HEK293 (cell line): ENCODE measurements at regions not wholly inside any gene's neighbourhood (a gene's known extent, or its start where the extent isn't known, plus 50 kb on each side); places are given as distances from the start of the nearest gene placed in this dataset.

Experiments
- CTCF ChIA-PET: fragments of 350-600 bp; formaldehyde crosslinking; extraction: SDS; loops from one replicate; lab custom pipeline; 2021; ENCODE audit warnings: antibody characterized with exemption; lab: Yijun Ruan, JAX
- POLR2A ChIA-PET: fragments of 300-600 bp; formaldehyde crosslinking; extraction: SDS; loops from one replicate; lab custom pipeline; 2020; ENCODE audit warnings: antibody characterized with exemption, inconsistent platforms; lab: Yijun Ruan, JAX
- H3K27ac ChIP-seq: fragments of 200-500 bp; sonication (Bioruptor generic); 2 replicates; pipeline ENCODE4 v1.5.1; 2014; ENCODE audit warnings: low read depth, low read length, control low read depth, inconsistent platforms; ENCODE audit errors: extremely low read depth
- H3K36me3 ChIP-seq, 2 experiments: fragments of 200-500 bp in 1 of 2; sonication (Bioruptor generic) in 1 of 2; 1 replicate in 1 of 2; 2 replicates in 1 of 2; pipeline ENCODE4 v1.5.1; 2014 to 2017; ENCODE audit warnings: inconsistent platforms in 2 of 2, low read length in 2 of 2; ENCODE audit not compliant: control insufficient read depth in 2 of 2, insufficient read depth in 1 of 2
- H3K4me1 ChIP-seq: fragments of 200-500 bp; sonication (Bioruptor generic); 2 replicates; pipeline ENCODE4 v1.5.1; 2014; ENCODE audit warnings: mild to moderate bottlenecking, low read length, inconsistent platforms; ENCODE audit not compliant: control insufficient read depth, insufficient read depth
- H3K4me3 ChIP-seq: 2 replicates; pipeline ENCODE4 v1.5.1; 2011; ENCODE audit warnings: low read depth, mild to moderate bottlenecking, control low read depth, low read length, moderate library complexity
- H3K9me3 ChIP-seq: fragments of 200-500 bp; sonication (Bioruptor generic); 2 replicates; pipeline ENCODE4 v1.5.1; 2014; ENCODE audit warnings: low read depth, low read length, inconsistent platforms; ENCODE audit not compliant: control insufficient read depth, insufficient read depth
- BCL11B ChIP-seq: fragments of 450-650 bp; formaldehyde crosslinking; IDR thresholded peaks from 2 replicates; pipeline ENCODE4 v1.5.1; 2016; ENCODE audit warnings: low read depth, missing biosample characterization, missing genetic modification characterization
- EGR2 ChIP-seq: fragments of 450-650 bp; formaldehyde crosslinking; IDR thresholded peaks from 2 replicates; pipeline ENCODE4 v1.5.1; 2016; ENCODE audit warnings: low read depth, missing biosample characterization, missing genetic modification characterization
- OVOL3 ChIP-seq: fragments of 450-650 bp; formaldehyde crosslinking; IDR thresholded peaks from 2 replicates; pipeline ENCODE4 v1.5.1; 2016; ENCODE audit warnings: missing biosample characterization, missing genetic modification characterization
- PRDM1 ChIP-seq: fragments of 450-650 bp; formaldehyde crosslinking; IDR thresholded peaks from 2 replicates; pipeline ENCODE4; 2016; ENCODE audit warnings: missing biosample characterization, missing genetic modification characterization
- PRDM4 ChIP-seq: fragments of 450-650 bp; formaldehyde crosslinking; IDR thresholded peaks from 2 replicates; pipeline ENCODE4 v1.5.1; 2017; ENCODE audit warnings: missing biosample characterization, missing genetic modification characterization
- SCRT1 ChIP-seq: fragments of 450-650 bp; formaldehyde crosslinking; IDR thresholded peaks from 2 replicates; pipeline ENCODE4 v1.5.1; 2016; ENCODE audit warnings: missing biosample characterization, missing genetic modification characterization, borderline replicate concordance
- SCRT2 ChIP-seq: fragments of 450-650 bp; formaldehyde crosslinking; IDR thresholded peaks from 2 replicates; pipeline ENCODE4 v1.5.1; 2016; ENCODE audit warnings: missing biosample characterization, missing genetic modification characterization
- TSHZ1 ChIP-seq: fragments of 450-650 bp; formaldehyde crosslinking; IDR thresholded peaks from 2 replicates; pipeline ENCODE4 v1.5.1; 2016; ENCODE audit warnings: missing biosample characterization, missing genetic modification characterization, borderline replicate concordance
- ZFP41 ChIP-seq: fragments of 450-650 bp; formaldehyde crosslinking; IDR thresholded peaks from 2 replicates; pipeline ENCODE4 v1.5.1; 2016; ENCODE audit warnings: missing biosample characterization, missing genetic modification characterization, borderline replicate concordance
- ZIC2 ChIP-seq: fragments of 450-650 bp; formaldehyde crosslinking; IDR thresholded peaks from 2 replicates; pipeline ENCODE4 v1.5.1; 2016; ENCODE audit warnings: missing biosample characterization, missing genetic modification characterization
- ZNF155 ChIP-seq: fragments of 450-650 bp; formaldehyde crosslinking; IDR thresholded peaks from 2 replicates; pipeline ENCODE4 v1.5.1; 2016; ENCODE audit warnings: missing biosample characterization, missing genetic modification characterization
- ZNF302 ChIP-seq: fragments of 450-650 bp; formaldehyde crosslinking; IDR thresholded peaks from 2 replicates; pipeline ENCODE4 v1.5.1; 2016; ENCODE audit warnings: missing biosample characterization, missing genetic modification characterization, low read depth
- ZNF398 ChIP-seq: fragments of 450-650 bp; formaldehyde crosslinking; IDR thresholded peaks from 2 replicates; pipeline ENCODE4 v1.5.1; 2017; ENCODE audit warnings: missing biosample characterization, missing genetic modification characterization
- ZNF423 ChIP-seq: fragments of 450-650 bp; formaldehyde crosslinking; IDR thresholded peaks from 2 replicates; pipeline ENCODE4 v1.5.1; 2016; ENCODE audit warnings: missing biosample characterization, missing genetic modification characterization
- ZNF585B ChIP-seq: fragments of 450-650 bp; formaldehyde crosslinking; IDR thresholded peaks from 2 replicates; pipeline ENCODE4 v1.5.1; 2016; ENCODE audit warnings: missing biosample characterization, missing genetic modification characterization
- ZNF600 ChIP-seq: fragments of 450-650 bp; formaldehyde crosslinking; IDR thresholded peaks from 2 replicates; pipeline ENCODE4 v1.5.1; 2016; ENCODE audit warnings: missing biosample characterization, missing genetic modification characterization
- ZNF623 ChIP-seq: fragments of 450-650 bp; formaldehyde crosslinking; IDR thresholded peaks from 2 replicates; pipeline ENCODE4 v1.5.1; 2016; ENCODE audit warnings: missing biosample characterization, missing genetic modification characterization
- ZNF664 ChIP-seq: fragments of 450-650 bp; formaldehyde crosslinking; IDR thresholded peaks from 2 replicates; pipeline ENCODE4 v1.5.1; 2016; ENCODE audit warnings: missing biosample characterization, missing genetic modification characterization
- ZNF768 ChIP-seq: fragments of 450-650 bp; formaldehyde crosslinking; IDR thresholded peaks from 2 replicates; pipeline ENCODE4 v1.5.1; 2018; ENCODE audit warnings: missing biosample characterization, mild to moderate bottlenecking, missing genetic modification characterization
- ZNF777 ChIP-seq: fragments of 450-650 bp; formaldehyde crosslinking; IDR thresholded peaks from 2 replicates; pipeline ENCODE4 v1.5.1; 2017; ENCODE audit warnings: missing biosample characterization, missing genetic modification characterization, borderline replicate concordance
- ZNF791 ChIP-seq: fragments of 450-650 bp; formaldehyde crosslinking; IDR thresholded peaks from 2 replicates; pipeline ENCODE4 v1.5.1; 2016; ENCODE audit warnings: missing biosample characterization, missing genetic modification characterization
- ZSCAN16 ChIP-seq: fragments of 450-650 bp; formaldehyde crosslinking; IDR thresholded peaks from 2 replicates; pipeline ENCODE4 v1.5.1; 2016; ENCODE audit warnings: missing biosample characterization, missing genetic modification characterization
- ZSCAN30 ChIP-seq: fragments of 450-650 bp; IDR thresholded peaks from 2 replicates; pipeline ENCODE4 v1.5.1; 2018; ENCODE audit warnings: missing biosample characterization, mild to moderate bottlenecking, missing genetic modification characterization, moderate library complexity

DNA sequence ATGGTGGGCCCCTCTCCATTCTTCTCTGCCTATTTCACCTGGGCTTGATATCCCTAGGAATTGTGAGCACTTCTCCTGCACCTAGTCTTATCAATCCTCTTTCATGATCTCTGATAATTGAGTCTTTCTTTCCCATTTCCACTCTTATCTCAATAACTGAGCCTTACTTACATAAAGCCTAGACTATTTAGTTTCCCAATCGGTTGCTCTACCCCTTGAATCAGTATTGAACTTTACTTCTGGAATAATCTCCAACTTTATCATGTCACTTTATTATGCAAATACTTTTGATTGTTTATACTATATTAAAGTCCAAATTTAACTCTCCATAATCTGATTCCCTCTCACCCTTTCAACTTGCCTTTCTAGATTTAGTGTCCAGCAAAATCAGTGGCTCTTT lies 222.7 kb downstream of the SPRY1 start:
- H3K36me3 ChIP-seq: no peaks in the 10 kb centered on the region
- H3K4me1 ChIP-seq: no peaks in the 10 kb centered on the region; the same call in 1 of the 2 replicates
- no peak for TF ChIP-seq ZNF623 (tag by site-specific recombination)
- ChIA-PET POLR2A (no interaction called here), CTCF (interaction anchor here (0.6 kb wide), 1 partner anchor 10 kb away, joined by 3 read pairs; no protein-coding TSS in a partner anchor)
- no peaks in the 10 kb centered on the region for H3K9me3 ChIP-seq
- H3K4me3 ChIP-seq: no peak overlapping the region
- H3K27ac ChIP-seq: no peak overlapping the region

GRCh38 chr4:123619895-123620294 lies 223.3 kb downstream of the SPRY1 start:
- POLR2A ChIA-PET: no interaction called here
- no peaks in the 10 kb centered on the region for H3K36me3 ChIP-seq
- H3K4me1 ChIP-seq: no peaks in the 10 kb centered on the region; the same call in 1 of the 2 replicates
- TF ChIP-seq SCRT2 (no peak), ZFP41 (no peak), ZNF423 (tag by site-specific recombination) (no peak), ZNF791 (tag by site-specific recombination) (no peak)
- H3K9me3 ChIP-seq: no peaks in the 10 kb centered on the region
- CTCF ChIA-PET: interaction anchor here (0.6 kb wide), 1 partner anchor 10 kb away, joined by 3 read pairs; no protein-coding TSS in a partner anchor
- H3K27ac ChIP-seq: no peak overlapping the region
- H3K4me3 ChIP-seq: no peak overlapping the region

GRCh38 chr4:123621072-123621705 lies 224.6 kb downstream of the SPRY1 start:
- no peaks in the 10 kb centered on the region for H3K36me3 ChIP-seq
- H3K4me1 ChIP-seq: no peaks in the 10 kb centered on the region
- ChIA-PET CTCF (no interaction called here), POLR2A (no interaction called here)
- H3K4me3 ChIP-seq: no peak overlapping the region
- no peak overlapping the region for H3K27ac ChIP-seq
- H3K9me3 ChIP-seq: no peaks in the 10 kb centered on the region
- TF ChIP-seq ZNF768 (tag by site-specific recombination) (no peak), ZNF791 (tag by site-specific recombination) (no peak), PRDM4 (no peak), ZNF585B (tag by site-specific recombination) (no peak), BCL11B (no peak), ZSCAN16 (tag by site-specific recombination) (no peak), ZNF777 (tag by site-specific recombination) (no peak), ZNF664 (no peak), ZIC2 (tag by site-specific recombination) (no peak), OVOL3 (no peak), SCRT1 (tag by site-specific recombination) (no peak), TSHZ1 (tag by site-specific recombination) (no peak), ZNF155 (tag by site-specific recombination) (no peak), ZNF600 (no peak), ZSCAN30 (tag by site-specific recombination) (no peak), ZNF398 (tag by site-specific recombination) (no peak), ZNF302 (tag by site-specific recombination) (no peak), PRDM1 (no peak), EGR2 (no peak)
